ENCODE measurements at regions not wholly inside any gene's neighbourhood (a gene's known extent, or its start where the extent isn't known, plus 50 kb on each side); places are given as distances from the start of the nearest gene placed in this dataset.

DNA sequence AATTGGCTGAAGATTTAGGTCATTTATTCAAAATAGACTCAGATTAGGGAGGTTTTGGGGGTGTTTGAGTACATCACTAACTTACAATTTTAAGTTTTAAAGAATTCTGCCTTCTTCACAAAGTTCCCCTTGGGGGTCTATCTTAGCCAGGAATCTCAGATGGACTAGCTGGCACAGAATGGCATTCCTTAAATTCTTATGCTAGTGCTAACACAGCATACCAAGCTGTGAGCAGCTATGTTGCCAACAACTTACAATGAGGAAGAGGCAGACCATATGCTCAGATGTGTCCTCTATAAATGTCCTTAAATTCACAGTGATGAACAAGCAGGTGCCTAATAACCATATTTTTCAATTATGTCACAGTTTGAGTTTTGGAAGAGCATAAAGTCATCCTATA lies 60.9 kb upstream of the NPHP3 start:
- no peak overlapping the region for H3K4me3 ChIP-seq (ENCODE audit: low read depth, low read length)
- DNase-seq (ENCODE audit: low read depth), result no peak

DNA sequence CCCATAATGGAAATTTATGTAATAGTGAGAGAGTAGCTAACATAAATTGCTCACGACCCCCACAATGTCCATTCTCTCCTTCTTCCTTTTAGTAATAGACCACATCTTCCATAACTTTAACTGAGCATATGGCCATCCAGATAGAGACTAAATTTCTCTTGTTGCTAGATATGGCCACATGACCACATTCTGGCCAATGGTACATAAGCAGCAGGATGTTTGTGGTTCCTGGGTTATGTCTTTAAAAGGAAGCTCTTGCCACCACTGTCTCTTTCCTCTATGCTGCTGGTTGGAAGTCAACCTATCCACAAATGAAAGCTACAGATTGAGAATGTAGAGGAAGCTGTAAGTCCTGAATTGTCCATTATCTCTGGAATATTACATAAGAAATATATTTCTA lies 59.7 kb upstream of the NPHP3 start:
- DNase-seq (ENCODE audit: low read depth), result no peak
- TF ChIP-seq, protein P1, sequence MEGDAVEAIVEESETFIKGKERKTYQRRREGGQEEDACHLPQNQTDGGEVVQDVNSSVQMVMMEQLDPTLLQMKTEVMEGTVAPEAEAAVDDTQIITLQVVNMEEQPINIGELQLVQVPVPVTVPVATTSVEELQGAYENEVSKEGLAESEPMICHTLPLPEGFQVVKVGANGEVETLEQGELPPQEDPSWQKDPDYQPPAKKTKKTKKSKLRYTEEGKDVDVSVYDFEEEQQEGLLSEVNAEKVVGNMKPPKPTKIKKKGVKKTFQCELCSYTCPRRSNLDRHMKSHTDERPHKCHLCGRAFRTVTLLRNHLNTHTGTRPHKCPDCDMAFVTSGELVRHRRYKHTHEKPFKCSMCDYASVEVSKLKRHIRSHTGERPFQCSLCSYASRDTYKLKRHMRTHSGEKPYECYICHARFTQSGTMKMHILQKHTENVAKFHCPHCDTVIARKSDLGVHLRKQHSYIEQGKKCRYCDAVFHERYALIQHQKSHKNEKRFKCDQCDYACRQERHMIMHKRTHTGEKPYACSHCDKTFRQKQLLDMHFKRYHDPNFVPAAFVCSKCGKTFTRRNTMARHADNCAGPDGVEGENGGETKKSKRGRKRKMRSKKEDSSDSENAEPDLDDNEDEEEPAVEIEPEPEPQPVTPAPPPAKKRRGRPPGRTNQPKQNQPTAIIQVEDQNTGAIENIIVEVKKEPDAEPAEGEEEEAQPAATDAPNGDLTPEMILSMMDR (IDR thresholded peaks at IDR 0.05; ENCODE audit: control insufficient read depth, extremely low read depth, insufficient read depth), result no peak
- no peak overlapping the region for H3K4me3 ChIP-seq (ENCODE audit: low read depth, low read length)

More for the DNA sequence above, 60.9 kb upstream of the NPHP3 start:
- TF ChIP-seq, protein P1 (IDR thresholded peaks at IDR 0.05; ENCODE audit: control insufficient read depth, extremely low read depth, insufficient read depth), result no peak

DNA sequence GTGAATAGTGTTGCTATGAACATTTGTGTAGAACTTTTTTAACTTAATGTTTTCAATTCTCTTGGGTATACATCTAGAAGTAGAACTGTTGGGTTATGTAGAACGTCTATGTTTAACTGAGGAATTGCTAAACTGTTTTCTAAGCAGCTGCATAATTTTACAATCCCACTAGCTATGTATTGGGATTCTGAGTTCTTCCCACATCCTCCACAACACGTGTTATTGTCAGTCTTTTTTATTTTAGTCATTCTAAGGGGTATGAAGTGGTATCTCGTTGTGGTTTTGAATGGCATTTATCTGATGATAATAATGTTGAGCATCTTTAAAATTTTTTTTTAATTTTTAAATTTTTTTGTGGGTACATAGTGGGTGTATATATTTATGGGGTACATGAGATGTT lies 55.0 kb upstream of the NPHP3 start:
- TF ChIP-seq, protein P1 (IDR thresholded peaks at IDR 0.05; ENCODE audit: control insufficient read depth, extremely low read depth, insufficient read depth), result no peak
- no peak for DNase-seq (ENCODE audit: low read depth)
- H3K4me3 ChIP-seq (ENCODE audit: low read depth, low read length), result no peak overlapping the region

DNA sequence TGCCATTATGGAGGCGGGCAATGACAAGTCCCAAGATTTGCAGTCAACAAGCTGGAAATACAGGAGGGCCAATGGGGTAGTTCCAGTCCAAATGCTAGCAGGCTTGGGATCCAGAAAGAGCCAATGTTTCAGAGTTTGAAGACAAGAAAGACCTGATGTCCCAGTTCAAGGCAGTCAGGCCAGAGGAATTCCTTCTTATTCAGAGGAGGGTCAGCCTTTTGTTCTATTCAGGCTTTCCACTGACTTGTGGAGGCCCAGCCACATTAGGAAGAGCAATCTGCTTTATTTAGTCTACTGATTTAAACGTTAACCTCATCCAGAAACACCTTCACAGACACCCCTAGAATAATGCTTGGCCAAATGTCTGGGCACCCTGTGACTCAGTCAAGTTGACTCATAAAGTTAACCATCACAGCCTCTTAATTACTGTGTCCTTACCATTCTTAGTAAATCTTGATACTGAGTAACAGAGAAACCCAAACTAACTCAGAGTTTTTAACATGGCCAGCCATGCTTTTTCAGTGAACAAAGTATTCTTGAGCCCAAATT lies 50.9 kb upstream of the NPHP3 start:
- TF ChIP-seq, protein P1 (IDR thresholded peaks at IDR 0.05; ENCODE audit: control insufficient read depth, extremely low read depth, insufficient read depth), result no peak
- no peak for DNase-seq (ENCODE audit: low read depth)

DNA sequence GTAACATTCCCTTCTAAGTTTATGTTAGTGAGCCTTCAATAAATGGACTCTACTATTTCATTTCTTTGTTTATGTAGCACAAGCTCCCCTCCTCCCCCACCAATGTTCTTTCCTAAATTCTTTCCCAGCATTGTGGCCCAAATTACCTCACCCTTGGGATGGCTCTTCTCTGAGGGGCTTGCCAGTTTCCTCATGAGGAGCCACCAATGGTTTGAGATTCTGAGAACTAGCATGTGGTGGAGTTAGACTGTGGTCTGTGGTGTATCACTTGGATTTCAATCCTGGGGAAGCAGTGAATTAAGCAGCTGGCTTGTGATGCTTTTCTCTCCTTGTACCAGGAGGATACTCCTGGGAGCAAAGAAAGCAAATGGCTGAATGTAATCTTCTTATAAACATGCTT lies 50.0 kb upstream of the NPHP3 start:
- TF ChIP-seq, protein P1 (IDR thresholded peaks at IDR 0.05; ENCODE audit: control insufficient read depth, extremely low read depth, insufficient read depth), result no peak
- no peak overlapping the region for H3K4me3 ChIP-seq (ENCODE audit: low read depth, low read length)
- DNase-seq (ENCODE audit: low read depth), result no peak

More for the DNA sequence above, 50.9 kb upstream of the NPHP3 start:
- H3K4me3 ChIP-seq (ENCODE audit: low read depth, low read length), result no peak overlapping the region

All from LNCaP clone FGC (cell line).